Kidney epithelial cell (primary cell): ENCODE measurements at regions not wholly inside any gene's neighbourhood (a gene's known extent, or its start where the extent isn't known, plus 50 kb on each side); places are given as distances from the start of the nearest gene placed in this dataset.

ENCODE experiments used
- DNase-seq: peaks from one replicate; pipeline ENCODE4 v3.0.0-alpha.2; 2010; ENCODE audit warnings: low read depth
- H3K27me3 ChIP-seq: 2 replicates; pipeline ENCODE4 v1.6.0; 2011; ENCODE audit warnings: low read length; ENCODE audit not compliant: control insufficient read depth, insufficient read depth
- H3K36me3 ChIP-seq: 2 replicates; pipeline ENCODE4 v1.5.1; 2011; ENCODE audit warnings: low read length; ENCODE audit not compliant: control insufficient read depth, insufficient read depth
- H3K4me3 ChIP-seq: 2 replicates; pipeline ENCODE4 v1.5.1; 2011; ENCODE audit warnings: low read depth, mild to moderate bottlenecking, control low read depth, low read length
- TF ChIP-seq, protein P1 (sequence below): IDR thresholded peaks from 2 replicates; pipeline ENCODE4 v1.5.1; 2011; ENCODE audit warnings: mild to moderate bottlenecking, moderate library complexity, low read length, control low read depth, inconsistent platforms; ENCODE audit not compliant: insufficient read depth, poor library complexity, severe bottlenecking

DNA sequence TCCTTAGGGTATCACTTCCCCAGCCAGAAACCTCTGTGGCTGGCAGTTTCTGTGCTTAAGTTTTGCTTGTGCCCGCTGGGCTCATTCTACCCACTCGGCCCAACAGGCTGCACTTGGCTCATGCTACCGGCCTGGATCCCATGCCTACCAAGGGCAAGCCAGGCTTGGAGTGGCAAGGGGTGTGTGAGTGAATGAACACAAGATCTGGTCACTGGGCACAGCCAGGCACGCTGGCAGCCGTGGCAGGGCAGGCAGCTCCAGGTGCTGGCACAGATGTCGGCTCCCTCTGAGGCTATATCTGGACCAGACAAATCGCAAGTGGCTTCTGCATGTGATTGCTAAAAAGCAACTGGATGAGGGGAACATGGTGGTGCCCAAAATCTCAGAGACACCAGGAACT lies 740.5 kb upstream of the B3GALT2 start:
- Histone ChIP-seq H3K27me3 (no peaks in the 10 kb centered on the region), H3K4me3 (no peak overlapping the region), H3K36me3 (no peaks in the 10 kb centered on the region)
- DNase-seq: no peak
- TF ChIP-seq, protein P1, sequence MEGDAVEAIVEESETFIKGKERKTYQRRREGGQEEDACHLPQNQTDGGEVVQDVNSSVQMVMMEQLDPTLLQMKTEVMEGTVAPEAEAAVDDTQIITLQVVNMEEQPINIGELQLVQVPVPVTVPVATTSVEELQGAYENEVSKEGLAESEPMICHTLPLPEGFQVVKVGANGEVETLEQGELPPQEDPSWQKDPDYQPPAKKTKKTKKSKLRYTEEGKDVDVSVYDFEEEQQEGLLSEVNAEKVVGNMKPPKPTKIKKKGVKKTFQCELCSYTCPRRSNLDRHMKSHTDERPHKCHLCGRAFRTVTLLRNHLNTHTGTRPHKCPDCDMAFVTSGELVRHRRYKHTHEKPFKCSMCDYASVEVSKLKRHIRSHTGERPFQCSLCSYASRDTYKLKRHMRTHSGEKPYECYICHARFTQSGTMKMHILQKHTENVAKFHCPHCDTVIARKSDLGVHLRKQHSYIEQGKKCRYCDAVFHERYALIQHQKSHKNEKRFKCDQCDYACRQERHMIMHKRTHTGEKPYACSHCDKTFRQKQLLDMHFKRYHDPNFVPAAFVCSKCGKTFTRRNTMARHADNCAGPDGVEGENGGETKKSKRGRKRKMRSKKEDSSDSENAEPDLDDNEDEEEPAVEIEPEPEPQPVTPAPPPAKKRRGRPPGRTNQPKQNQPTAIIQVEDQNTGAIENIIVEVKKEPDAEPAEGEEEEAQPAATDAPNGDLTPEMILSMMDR: no peak

DNA sequence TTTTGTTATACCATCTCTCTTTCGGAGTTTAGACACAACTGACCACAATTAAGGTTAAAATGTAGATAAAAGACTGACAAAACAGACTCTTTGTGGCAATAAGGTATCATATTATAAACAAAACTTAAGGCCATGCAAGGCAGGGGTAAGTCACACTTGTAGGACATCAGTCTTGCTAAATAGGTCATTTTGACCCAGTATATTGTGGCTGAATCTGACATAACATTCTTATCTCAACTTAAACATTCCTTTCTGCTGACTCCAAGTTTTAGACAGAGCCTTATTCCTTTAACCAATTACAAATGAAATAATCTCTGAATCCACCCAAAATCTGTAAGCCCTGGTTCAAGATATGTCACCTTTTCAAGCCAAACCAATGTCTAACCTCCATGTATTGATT lies 733.4 kb upstream of the B3GALT2 start:
- Histone ChIP-seq H3K36me3 (no peaks in the 10 kb centered on the region), H3K27me3 (no peaks in the 10 kb centered on the region), H3K4me3 (no peak overlapping the region)
- DNase-seq: no peak
- TF ChIP-seq, protein P1: no peak

DNA sequence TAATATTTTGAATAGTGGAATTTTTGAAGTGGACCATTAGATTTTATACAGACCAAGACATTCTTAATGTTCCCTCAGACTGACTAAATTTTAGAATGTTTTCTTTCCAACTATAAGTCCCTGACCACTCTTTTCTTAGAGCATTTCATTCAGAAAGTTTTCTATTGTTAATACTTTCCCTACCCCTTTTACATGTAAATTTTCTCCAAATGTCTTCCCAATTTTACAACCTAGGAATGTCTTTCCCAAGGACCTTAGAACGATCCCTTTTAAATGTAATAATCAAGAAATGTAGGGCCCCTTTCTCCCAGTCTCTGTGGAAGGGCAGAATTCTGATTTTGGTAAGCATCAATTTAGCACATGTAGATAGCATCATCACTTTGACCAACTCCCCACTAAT lies 730.0 kb upstream of the B3GALT2 start:
- no peaks in the 10 kb centered on the region for H3K36me3 ChIP-seq
- no peak for DNase-seq
- no peak overlapping the region for H3K4me3 ChIP-seq
- no peaks in the 10 kb centered on the region for H3K27me3 ChIP-seq
- TF ChIP-seq, protein P1: no peak

DNA sequence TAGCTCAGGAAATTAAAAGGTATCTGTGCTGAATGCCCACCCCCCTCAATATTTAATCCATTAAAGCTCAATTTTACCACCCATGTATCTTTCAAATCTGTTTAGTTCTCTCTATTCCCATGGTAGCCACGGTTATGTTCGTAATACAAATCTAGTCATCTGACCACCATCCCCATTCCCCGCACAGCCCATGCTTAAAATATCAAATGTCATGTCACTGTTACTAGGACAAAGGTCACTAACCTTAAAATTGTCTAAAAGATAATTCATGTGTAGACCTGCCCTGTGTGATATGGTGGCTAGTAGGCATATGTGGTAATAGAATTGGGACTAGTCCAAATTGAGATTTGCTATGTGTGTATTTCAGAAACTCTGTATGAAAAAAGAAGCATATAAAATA lies 728.5 kb upstream of the B3GALT2 start:
- DNase-seq: no peak
- no peak overlapping the region for H3K4me3 ChIP-seq
- H3K27me3 ChIP-seq: no peaks in the 10 kb centered on the region
- TF ChIP-seq, protein P1: no peak
- no peaks in the 10 kb centered on the region for H3K36me3 ChIP-seq

DNA sequence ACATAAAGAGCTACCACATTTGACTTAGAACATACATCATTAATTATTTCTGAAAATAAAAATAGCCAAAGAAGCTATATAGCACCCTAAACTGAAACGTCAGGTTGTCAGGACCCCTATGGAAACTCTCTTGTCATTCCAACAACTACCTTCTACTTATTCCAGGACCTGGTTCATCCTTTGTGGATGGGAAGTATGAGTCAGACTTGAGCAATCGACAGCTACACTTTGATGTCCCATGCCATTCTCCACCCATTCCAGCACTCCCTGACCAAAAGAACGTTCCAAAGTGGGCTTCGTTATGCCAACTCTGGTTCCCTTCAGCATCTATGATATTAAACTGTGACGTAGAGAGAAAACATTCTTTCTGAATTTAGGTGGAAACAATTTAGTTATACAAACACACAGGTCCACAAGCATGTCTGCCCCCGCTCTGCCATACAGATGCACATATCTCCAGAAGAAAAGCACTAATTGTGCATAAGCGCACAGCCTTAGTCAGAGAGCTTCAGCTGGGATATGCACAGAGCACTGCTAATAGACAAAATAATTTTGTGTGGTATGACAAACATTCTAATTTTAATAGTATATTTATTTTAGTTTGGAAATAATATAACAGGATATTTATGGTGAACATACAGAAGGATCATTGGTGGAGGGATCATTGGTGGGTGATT lies 723.1 kb upstream of the B3GALT2 start:
- Histone ChIP-seq H3K27me3 (no peaks in the 10 kb centered on the region), H3K4me3 (no peak overlapping the region), H3K36me3 (no peaks in the 10 kb centered on the region)
- TF ChIP-seq, protein P1: no peak
- DNase-seq: no peak

DNA sequence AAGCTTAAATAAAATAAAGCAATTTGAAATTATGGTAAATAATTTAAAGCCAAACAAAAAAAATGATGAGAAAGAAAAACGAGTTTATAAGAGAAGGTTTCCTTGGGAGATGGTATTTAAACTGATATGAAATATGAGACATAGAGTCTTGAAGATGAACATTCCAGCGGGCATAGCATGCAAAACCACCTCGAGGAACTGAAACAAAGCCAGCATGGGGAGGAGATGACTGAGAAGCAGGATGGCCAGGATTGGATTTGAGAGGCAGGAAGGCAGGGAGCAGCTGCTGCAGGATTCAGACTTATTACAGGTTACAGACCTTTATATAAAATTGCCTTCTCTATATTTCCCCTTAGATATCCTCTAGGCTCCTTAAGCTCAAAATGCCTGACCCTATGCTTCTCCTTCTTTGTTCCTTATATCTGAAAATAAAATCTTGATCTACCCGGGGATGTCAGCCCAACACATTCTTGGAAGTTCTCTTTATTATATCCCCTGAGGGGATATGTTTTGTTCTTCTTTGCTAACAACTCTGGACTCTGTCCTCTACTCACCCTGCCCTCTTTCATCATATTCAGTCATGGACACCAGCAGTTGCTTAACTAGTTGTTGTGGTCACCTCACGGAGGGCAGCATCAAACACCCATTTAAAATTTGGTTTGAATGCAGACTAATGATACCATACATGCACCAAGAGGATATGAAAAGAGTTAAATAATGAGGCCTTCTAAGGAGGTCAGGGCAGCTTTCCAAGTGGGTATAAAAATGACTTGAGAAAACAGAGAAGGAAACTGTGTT lies 719.1 kb upstream of the B3GALT2 start:
- TF ChIP-seq, protein P1: no peak
- DNase-seq: no peak
- Histone ChIP-seq H3K36me3 (no peaks in the 10 kb centered on the region), H3K27me3 (no peaks in the 10 kb centered on the region), H3K4me3 (no peak overlapping the region)
